Anterior cingulate cortex (tissue), 58 donors: ENCODE measurements at regions not wholly inside any gene's neighbourhood (a gene's known extent, or its start where the extent isn't known, plus 50 kb on each side); places are given as distances from the start of the nearest gene placed in this dataset.

Source experiments
- DNase-seq, 58 donors: peaks; one replicate each; lab custom pipeline; 2025; lab: John Stamatoyannopoulos, UW

DNA sequence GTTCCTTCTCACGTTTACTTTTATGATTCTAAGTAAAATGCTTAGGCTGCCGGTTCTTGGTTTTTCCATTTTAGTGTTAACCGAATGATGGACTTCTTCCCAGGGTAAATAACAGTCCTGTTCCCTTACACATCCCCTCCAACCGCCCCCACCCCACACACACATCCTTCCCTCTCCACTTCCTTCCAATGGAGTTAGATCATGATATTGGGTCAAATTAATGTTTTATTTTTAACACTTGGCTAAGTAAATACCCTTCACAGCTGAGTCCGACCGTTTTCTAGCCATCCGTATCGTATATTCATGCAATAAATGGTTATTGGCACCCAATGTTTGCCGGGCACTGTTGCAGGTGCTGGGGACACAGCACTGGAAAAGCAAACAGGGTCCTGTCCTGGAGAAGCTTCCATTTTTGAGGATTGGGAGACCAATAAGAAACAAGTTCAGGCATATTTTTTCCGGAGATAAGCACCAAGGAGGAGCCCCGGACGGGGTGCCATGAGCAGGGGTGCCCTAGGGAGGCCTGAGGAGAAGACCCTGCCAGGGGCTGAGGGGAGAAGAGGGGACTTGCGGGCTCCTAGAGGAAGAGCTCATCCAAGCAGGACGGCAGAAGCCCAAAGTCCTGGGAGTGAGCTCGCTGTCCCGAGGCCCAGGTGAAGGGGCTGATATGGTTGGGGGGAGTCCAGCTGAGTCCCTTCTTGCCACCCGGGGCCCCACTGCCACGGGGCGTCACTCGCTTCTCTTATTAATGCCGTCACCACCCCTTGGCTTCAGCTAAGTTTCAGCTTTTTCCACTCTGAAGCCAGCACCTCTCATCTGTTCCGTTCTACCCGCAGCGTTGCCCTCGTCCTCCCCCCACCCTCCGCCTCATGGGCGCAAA lies 126.0 kb upstream of the RET start:
- no peak for DNase-seq

GRCh38 chr10:42951486-42952251 lies 125.2 kb upstream of the RET start:
- peak in 1 of 58 donors; percentile 17 for DNase-seq

GRCh38 chr10:42952349-42952748 lies 124.5 kb upstream of the RET start:
- DNase-seq = no peak

GRCh38 chr10:42952931-42953683 lies 123.8 kb upstream of the RET start:
- DNase-seq = no peak

DNA sequence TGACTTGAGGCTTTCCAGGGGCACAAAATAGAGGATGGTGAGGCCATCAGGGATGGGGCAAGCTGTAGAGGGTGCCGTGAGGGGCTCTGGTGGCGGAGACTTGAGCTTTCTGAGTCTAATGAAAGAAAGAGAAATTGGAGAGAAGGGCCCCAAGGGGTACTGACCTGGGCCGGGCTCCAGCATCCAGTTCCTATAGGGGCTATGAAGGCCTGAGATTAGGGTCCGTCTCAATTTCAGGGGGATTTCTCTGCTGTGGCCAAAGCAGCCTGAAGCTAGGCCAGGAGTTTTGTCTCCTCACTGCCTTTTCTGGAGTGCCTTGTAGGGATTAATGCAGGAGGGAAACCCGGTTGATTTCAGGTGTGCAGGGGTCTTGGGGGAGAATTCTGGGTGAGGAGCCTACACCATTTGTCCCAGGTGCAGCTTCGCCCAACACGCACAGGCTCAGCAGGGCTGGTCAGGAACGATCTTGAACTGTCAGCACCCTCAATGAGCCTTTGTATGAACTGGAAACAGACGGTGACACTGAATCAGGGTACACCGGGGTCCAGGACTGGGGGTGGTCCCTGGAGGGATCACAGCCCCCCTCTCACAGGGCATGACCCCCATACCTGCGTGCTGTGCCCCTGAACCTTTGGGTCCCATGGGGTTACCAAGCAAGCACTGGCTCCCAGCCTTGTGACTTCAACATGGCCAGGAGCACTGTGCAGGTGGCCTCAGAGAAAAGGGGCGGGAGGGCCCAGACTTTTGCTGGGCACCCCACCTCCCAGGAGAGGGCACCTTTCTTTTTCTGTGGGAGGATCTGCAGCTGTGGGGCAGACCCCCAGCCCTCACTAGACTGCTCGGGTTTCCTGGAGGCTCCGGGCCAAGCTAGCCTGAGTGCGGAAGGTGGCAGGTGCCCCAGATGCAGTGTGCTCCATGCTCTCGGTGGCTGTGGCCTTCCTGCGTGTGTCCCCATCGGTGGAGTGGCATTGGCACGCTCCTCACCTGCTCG lies 122.9 kb upstream of the RET start:
- no peak for DNase-seq

- DNase-seq = no peak
These were observed 121.9 kb upstream of the RET start for GRCh38 chr10:42954766-42955492.

GRCh38 chr10:42955493-42955889 lies 121.4 kb upstream of the RET start:
- no peak for DNase-seq

GRCh38 chr10:42956045-42956444 lies 120.8 kb upstream of the RET start:
- no peak for DNase-seq

- DNase-seq = no peak
These were observed 118.6 kb upstream of the RET start for GRCh38 chr10:42958142-42958868.

- DNase-seq = no peak
These were observed 117.0 kb upstream of the RET start for GRCh38 chr10:42959833-42960232.

GRCh38 chr10:42960491-42960990 lies 116.3 kb upstream of the RET start:
- DNase-seq = no peak

DNA sequence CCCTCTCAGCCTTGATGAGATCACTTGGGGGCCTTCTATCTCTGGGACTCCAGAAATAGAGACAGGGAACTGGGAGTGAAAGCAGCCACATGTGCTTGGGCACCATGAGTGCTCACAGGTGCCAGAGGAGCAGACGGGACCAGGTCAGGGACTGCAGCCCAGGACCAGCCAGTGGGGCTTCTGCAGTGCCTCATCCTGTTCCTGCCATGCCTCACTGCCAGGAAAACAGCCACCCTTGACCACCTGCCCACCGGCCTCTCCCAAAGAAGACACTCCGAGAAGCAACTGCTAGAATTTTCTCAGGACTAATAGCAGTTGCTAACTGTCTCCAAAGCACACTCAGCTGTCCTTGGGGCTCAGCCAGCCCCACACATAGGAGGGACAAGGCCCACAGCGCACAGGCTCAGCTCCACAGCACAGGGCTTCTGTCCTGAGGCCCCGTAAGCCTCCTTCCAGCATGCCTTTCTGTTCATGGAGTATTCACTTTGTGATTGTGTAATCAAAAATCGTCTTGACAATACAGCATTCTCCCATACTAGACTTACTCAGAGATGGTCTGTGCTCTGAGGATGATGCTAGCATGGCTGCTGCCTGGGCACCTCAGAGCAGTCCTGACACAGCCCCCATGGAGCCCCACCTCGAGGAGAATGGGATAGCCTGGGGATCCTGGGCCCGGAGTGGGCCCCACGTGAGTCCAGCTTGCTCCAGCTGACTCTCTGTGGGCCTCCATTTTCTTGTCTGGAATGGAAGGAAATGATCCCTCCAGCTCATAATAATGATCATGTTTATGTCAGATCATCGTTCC lies 115.7 kb upstream of the RET start:
- no peak for DNase-seq

DNA sequence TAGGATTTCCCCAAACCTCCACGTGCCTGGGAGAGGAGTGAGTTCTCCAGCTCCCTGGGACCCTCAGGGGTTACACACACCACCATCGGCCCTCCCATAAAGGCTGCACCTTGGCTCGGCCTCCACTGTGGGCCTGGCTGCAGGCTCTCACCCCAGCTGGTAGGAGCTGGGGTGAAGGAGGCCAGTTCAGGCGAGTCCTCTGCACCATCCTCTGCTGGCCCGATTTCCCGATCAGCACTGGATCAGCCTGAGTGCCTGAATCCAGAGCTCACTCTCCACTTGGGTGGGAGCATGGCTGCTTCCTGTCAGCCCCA lies 115.1 kb upstream of the RET start:
- no peak for DNase-seq

DNA sequence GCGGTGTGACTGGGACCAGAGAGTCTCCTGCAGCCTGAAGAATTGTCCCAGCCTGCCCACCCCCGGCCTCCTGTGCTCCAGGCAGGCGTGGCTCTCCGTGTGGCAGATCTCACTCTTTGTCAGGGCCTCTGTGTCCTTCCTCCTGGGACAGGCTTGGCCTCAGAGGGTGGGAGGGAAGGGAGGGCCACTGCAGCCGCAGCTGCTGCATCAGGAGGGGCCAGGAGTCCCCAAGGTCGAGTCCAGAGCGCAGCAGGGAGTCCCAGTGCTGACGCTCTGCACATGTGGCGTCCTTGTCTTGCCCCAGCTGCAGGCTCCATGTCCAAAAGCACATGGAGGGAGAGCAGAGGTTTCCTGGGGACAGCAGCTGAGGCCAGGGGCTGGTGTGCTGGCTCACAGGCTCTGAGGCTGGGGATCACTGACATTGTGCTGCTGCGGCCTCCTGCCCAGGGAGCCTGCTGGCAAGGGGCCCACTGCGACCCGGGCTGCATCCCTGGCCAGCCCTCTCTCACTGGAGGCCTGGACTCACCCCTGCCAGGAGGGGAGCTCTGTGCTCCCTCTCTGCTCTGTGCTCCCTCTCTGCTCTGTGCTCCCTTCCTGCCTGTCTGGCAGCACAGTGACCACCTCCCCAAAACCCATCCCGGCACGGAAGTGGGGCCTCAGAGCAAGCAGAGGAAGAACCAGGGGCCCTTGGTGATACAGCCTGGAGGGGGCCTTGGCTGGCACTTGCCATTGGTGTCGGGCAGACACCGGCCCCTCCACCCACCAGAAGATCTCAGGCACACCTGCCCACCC lies 114.6 kb upstream of the RET start:
- DNase-seq = no peak

GRCh38 chr10:42962902-42963231 lies 114.0 kb upstream of the RET start:
- DNase-seq = no peak

- DNase-seq = no peak
These were observed 113.6 kb upstream of the RET start for GRCh38 chr10:42963312-42963711.

- DNase-seq = no peak
These were observed 107.7 kb upstream of the RET start for GRCh38 chr10:42969147-42969546.
